Tibial artery (tissue), 4 donors: ENCODE measurements at regions not wholly inside any gene's neighbourhood (a gene's known extent, or its start where the extent isn't known, plus 50 kb on each side); places are given as distances from the start of the nearest gene placed in this dataset.
"Not testable (repeated sequence)": the region's sequence is repeated elsewhere in the genome, so short reads cannot be mapped to it uniquely, and the experiment has no call there.

ENCODE experiments used
- DNase-seq, 2 donors: peaks; one replicate each; pipeline ENCODE4 v3.0.0-alpha.2; 2019
- H3K27ac ChIP-seq, 2 donors: fragments of 200-600 bp; sonication (generic) in 1 of 2; 1 replicate in 1 of 2; 2 replicates in 1 of 2; pipeline ENCODE4 v1.5.1; 2018 to 2019; ENCODE audit warnings: mild to moderate bottlenecking in 1 of 2
- H3K27me3 ChIP-seq, 2 donors: fragments of 200-600 bp; sonication (generic) in 1 of 2; one replicate each; pipeline versions ENCODE4 v1.5.1 to v1.6.0; 2016 to 2019
- H3K36me3 ChIP-seq, 3 donors: fragments of 200-600 bp; sonication (generic) in 2 of 3; one replicate each; pipeline ENCODE4 v1.5.1; 2016 to 2019; ENCODE audit warnings: mild to moderate bottlenecking in 2 of 3
- H3K4me1 ChIP-seq, 4 donors: fragments of 200-600 bp; sonication (generic) in 2 of 4; 1 replicate in 3 of 4; 2 replicates in 1 of 4; pipeline ENCODE4 v1.5.1; 2016 to 2019
- H3K4me3 ChIP-seq, 2 donors: fragments of 200-600 bp; sonication (generic) in 1 of 2; 1 replicate in 1 of 2; 2 replicates in 1 of 2; pipeline ENCODE4 v1.5.1; 2018 to 2019; ENCODE audit warnings: mild to moderate bottlenecking in 2 of 2
- H3K9me3 ChIP-seq, 3 donors: fragments of 200-600 bp; sonication (generic) in 1 of 3; one replicate each; pipeline ENCODE4 v1.5.1; 2016 to 2019
- CTCF ChIP-seq, 2 experiments: fragments of 200-600 bp in 1 of 2; fragments of 450-650 bp in 1 of 2; IDR thresholded peaks; one replicate each; pipeline ENCODE4 v1.5.1; 2017 to 2019; ENCODE audit warnings: antibody characterized with exemption in 2 of 2, mild to moderate bottlenecking in 1 of 2, moderate library complexity in 1 of 2
- intact Hi-C: fragments of 100-400 bp; cut with DNase I; formaldehyde crosslinking; loops from one replicate; pipeline ENCODE4 v1.15.0; 2023; ENCODE audit warnings: low total_unique reads

- no peaks in the 10 kb centered on the region for H3K36me3 ChIP-seq
- TF ChIP-seq CTCF (IDR thresholded peaks at IDR 0.05), result no peak
- no peak for DNase-seq
- no peaks in the 10 kb centered on the region for H3K9me3 ChIP-seq
- no peak overlapping the region for H3K27ac ChIP-seq
- no peaks in the 10 kb centered on the region for H3K4me1 ChIP-seq
- H3K27me3 ChIP-seq, result peaks cover 0 to 5% of the 10 kb centered on the region in 2 donors
- intact Hi-C loops, result no loop called here
- H3K4me3 ChIP-seq, result no peak overlapping the region
Observed at GRCh38 chr18:51257150-51257549, 59.7 kb upstream of the MEX3C start.

- Histone ChIP-seq H3K27me3 (peaks cover 0 to 5% of the 10 kb centered on the region in 2 donors), H3K27ac (no peak overlapping the region), H3K9me3 (no peaks in the 10 kb centered on the region), H3K36me3 (no peaks in the 10 kb centered on the region), H3K4me1 (no peaks in the 10 kb centered on the region), H3K4me3 (no peak overlapping the region)
- intact Hi-C loops, result no loop called here
- DNase-seq, result no peak
- no peak for TF ChIP-seq CTCF (IDR thresholded peaks at IDR 0.05)
Observed at GRCh38 chr18:51260118-51260517, 62.6 kb upstream of the MEX3C start.

- DNase-seq, H3K27ac ChIP-seq, H3K27me3 ChIP-seq, H3K4me3 ChIP-seq, H3K36me3 ChIP-seq, H3K4me1 ChIP-seq, H3K9me3 ChIP-seq, intact Hi-C loops: not testable (repeated sequence)
Observed at GRCh38 chr18:51266077-51266476, 68.6 kb upstream of the MEX3C start.

GRCh38 chr18:51266773-51267172 is 69.3 kb upstream of the MEX3C start:
- Histone ChIP-seq H3K27me3 (no peaks in the 10 kb centered on the region), H3K4me3 (no peak overlapping the region), H3K27ac (no peak overlapping the region), H3K9me3 (no peaks in the 10 kb centered on the region), H3K36me3 (no peaks in the 10 kb centered on the region), H3K4me1 (no peaks in the 10 kb centered on the region)
- DNase-seq, result no peak
- no peak for TF ChIP-seq CTCF (IDR thresholded peaks at IDR 0.05)
- intact Hi-C loops, result no loop called here

- Histone ChIP-seq H3K4me1 (no peaks in the 10 kb centered on the region), H3K27me3 (no peaks in the 10 kb centered on the region), H3K4me3 (no peak overlapping the region), H3K36me3 (no peaks in the 10 kb centered on the region), H3K9me3 (no peaks in the 10 kb centered on the region), H3K27ac (no peak overlapping the region)
- intact Hi-C loops, result no loop called here
- no peak for DNase-seq
- no peak for TF ChIP-seq CTCF (IDR thresholded peaks at IDR 0.05)
Observed at GRCh38 chr18:51273437-51273836, 76.0 kb upstream of the MEX3C start.

- Histone ChIP-seq H3K36me3 (no peaks in the 10 kb centered on the region), H3K9me3 (no peaks in the 10 kb centered on the region), H3K27ac (no peak overlapping the region), H3K4me3 (no peak overlapping the region), H3K4me1 (no peaks in the 10 kb centered on the region), H3K27me3 (no peaks in the 10 kb centered on the region)
- intact Hi-C loops, result no loop called here
- no peak for DNase-seq
- TF ChIP-seq CTCF (IDR thresholded peaks at IDR 0.05), result no peak
Observed at GRCh38 chr18:51275712-51276476, 78.4 kb upstream of the MEX3C start.
